ENCODE measurements at regions not wholly inside any gene's neighbourhood (a gene's known extent, or its start where the extent isn't known, plus 50 kb on each side); places are given as distances from the start of the nearest gene placed in this dataset.

DNA sequence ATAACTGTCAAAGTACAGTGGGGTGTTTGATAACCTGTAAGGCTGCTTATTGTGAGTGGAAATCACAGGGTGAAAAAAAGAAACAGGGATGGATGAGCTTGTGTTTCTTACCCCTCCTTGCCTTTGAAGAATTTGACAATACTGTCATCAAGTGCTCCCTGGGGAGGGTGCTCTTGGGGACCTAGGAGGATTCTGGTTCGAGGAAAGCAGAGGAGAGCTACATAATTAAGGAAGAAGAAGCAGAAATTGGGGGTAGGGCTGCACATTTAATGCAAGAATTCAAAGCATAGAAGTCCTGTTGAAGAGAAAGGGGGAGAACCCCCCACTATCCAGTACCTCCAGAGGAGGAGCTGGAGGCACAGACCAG lies 208.1 kb upstream of the PHYHIPL start:
- TF ChIP-seq, protein P1, sequence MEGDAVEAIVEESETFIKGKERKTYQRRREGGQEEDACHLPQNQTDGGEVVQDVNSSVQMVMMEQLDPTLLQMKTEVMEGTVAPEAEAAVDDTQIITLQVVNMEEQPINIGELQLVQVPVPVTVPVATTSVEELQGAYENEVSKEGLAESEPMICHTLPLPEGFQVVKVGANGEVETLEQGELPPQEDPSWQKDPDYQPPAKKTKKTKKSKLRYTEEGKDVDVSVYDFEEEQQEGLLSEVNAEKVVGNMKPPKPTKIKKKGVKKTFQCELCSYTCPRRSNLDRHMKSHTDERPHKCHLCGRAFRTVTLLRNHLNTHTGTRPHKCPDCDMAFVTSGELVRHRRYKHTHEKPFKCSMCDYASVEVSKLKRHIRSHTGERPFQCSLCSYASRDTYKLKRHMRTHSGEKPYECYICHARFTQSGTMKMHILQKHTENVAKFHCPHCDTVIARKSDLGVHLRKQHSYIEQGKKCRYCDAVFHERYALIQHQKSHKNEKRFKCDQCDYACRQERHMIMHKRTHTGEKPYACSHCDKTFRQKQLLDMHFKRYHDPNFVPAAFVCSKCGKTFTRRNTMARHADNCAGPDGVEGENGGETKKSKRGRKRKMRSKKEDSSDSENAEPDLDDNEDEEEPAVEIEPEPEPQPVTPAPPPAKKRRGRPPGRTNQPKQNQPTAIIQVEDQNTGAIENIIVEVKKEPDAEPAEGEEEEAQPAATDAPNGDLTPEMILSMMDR (conservative IDR thresholded peaks at IDR 0.05; ENCODE audit: low read depth, low read length), result no peak
- no peak for DNase-seq (ENCODE audit: low read depth)

DNA sequence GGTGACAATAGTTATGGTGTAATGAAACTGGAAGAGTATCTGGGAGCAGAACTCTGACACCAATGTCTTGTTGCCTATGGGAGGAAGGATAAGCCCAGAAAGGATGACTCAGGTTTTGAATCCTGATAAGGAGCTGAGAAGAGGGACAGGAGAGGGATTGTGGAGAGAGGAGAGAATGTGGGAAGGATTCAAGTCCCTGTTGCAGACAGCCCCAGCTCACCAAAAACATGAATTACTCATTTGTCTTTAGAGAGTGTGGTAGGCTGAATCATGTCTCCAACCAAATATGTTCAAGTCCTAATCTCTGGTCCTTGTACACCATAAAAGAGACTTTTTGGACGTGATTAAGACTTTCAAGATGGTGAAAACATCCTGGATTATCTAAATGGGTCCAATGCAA lies 206.9 kb upstream of the PHYHIPL start:
- no peak overlapping the region for H3K4me3 ChIP-seq (ENCODE audit: low read depth, low read length)
- DNase-seq (ENCODE audit: low read depth), result no peak
- TF ChIP-seq, protein P1 (conservative IDR thresholded peaks at IDR 0.05; ENCODE audit: low read depth, low read length), result no peak

More for the DNA sequence above, 208.1 kb upstream of the PHYHIPL start:
- H3K4me3 ChIP-seq (ENCODE audit: low read depth, low read length), result no peak overlapping the region

DNA sequence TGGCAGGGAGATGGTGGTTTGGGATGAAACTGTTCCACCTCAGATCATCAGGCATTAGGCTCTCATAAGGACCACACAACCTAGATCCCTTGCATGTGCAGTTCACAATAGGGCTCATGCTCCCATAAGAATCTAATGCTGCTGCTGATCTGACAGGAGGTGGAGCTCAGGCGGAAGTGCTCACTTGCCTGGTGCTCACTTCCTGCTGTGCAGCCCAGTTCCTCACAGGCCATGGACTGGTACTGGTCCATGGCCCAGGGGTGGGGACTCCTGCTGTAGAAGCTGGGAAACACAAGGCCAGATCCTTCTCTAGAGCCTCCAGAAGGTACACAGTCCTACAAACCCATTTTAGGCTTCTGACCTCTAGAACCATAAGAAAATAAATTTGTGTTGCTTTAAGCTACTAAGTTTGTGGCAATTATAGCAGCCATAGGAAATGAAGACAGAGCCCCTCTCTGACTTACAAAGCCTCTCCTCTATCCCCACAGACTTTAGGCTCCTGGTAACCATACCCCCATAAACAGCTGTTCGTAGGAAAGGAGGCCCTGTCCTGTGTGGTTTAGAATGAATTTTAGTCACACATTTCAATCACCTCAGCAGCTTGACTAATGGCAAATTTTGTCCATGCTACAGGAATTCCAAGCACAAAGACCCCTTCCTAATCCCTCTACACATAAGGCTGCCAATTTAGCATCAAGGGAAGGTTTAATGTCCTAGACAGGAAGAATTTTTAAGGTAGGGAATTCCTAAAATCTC lies 206.1 kb upstream of the PHYHIPL start:
- no peak overlapping the region for H3K4me3 ChIP-seq (ENCODE audit: low read depth, low read length)
- DNase-seq (ENCODE audit: low read depth), result no peak
- TF ChIP-seq, protein P1 (conservative IDR thresholded peaks at IDR 0.05; ENCODE audit: low read depth, low read length), result no peak

DNA sequence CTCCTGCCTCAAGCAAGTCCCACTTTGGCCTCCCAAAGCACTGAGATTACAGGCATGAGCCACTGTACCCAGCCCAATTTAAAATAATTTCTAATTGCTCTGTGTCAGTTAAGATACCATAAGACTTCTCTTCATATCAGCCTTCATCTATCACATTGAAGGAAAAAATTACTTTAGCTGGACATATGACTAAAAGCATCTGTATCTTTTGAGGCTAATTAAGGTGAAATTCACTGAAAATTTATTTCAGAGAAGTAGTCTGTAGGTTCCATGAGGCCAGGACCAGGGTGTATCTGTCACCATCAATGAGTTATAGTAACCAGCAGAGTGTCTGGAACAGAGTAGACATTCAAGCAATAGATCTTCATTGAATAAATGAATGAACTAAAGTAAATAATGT lies 205.2 kb upstream of the PHYHIPL start:
- TF ChIP-seq, protein P1 (conservative IDR thresholded peaks at IDR 0.05; ENCODE audit: low read depth, low read length), result no peak
- DNase-seq (ENCODE audit: low read depth), result no peak
- H3K4me3 ChIP-seq (ENCODE audit: low read depth, low read length), result no peak overlapping the region

DNA sequence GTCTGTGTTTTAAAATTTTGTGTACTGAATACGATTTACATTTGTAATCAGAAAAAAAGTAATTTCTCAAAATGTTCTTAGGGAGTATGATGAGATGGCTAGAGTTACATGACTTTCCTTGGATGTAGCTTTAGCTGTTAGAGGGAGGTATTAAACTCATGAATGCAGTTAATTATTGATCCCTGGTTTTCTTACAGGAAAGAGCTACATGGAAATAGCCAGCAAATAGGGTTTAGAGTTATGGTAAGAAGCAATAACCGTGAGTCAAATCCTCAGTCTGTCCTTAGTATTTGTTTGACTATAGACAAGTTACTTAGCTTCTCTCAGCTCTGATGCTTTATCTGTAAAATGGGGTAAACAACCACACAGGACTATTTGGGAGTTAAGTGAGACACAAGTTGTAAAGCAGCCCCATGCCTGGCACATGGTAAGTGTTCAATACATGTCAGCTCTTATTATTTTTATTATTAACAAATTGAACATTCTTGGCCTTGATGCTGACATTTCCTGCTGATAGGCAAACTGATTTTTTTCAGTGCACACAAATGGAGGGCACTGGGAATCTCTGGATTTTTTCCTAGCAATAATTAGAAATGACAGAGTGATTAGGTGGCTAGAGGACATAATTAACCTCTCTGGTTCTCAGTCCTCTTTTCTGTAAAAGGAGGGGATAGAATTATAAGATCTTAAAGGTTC lies 204.5 kb upstream of the PHYHIPL start:
- no peak for DNase-seq (ENCODE audit: low read depth)
- no peak overlapping the region for H3K4me3 ChIP-seq (ENCODE audit: low read depth, low read length)
- TF ChIP-seq, protein P1 (conservative IDR thresholded peaks at IDR 0.05; ENCODE audit: low read depth, low read length), result no peak

DNA sequence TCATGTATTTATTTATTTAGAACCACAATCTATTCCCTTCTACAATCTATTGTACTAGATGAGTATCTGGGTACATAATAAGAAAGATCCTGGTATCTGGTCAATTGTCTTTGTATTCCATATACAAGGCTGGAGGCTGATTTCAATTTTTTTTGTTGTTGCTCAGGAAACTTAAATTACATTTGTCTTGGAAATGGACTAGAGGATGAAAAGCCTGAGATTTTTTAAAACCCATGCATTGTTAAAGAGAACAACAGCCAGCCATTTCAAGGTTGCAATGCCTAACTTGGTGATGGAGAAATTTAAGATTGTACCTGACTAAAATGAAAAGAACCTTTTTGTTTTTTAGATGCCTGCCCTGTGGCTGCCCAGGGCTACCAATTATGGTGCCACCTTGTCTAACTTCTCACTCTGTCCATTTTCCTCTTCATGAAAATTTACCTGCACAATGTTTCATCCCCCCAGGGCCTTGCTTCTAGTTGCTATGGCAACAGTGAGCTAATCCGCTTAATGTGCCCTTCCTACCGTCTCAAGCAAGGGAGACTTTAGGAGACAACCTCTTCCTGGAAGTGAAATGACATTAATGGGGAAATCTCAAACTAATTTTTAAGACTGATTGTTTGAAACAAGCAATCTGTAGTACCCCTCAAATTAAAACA lies 203.7 kb upstream of the PHYHIPL start:
- TF ChIP-seq, protein P1 (conservative IDR thresholded peaks at IDR 0.05; ENCODE audit: low read depth, low read length), result no peak
- DNase-seq (ENCODE audit: low read depth), result no peak
- H3K4me3 ChIP-seq (ENCODE audit: low read depth, low read length), result no peak overlapping the region
